HS-5 (cell line): ENCODE measurements at regions not wholly inside any gene's neighbourhood (a gene's known extent, or its start where the extent isn't known, plus 50 kb on each side); places are given as distances from the start of the nearest gene placed in this dataset.
"Not testable (repeated sequence)": the region's sequence is repeated elsewhere in the genome, so short reads cannot be mapped to it uniquely, and the experiment has no call there.

Source experiments
- DNase-seq: peaks from one replicate; pipeline ENCODE4 v3.0.0-alpha.2; 2012; ENCODE audit warnings: low read depth

GRCh38 chr2:212913640-212914306 is 237.6 kb downstream of the IKZF2 start:
- no peak for DNase-seq

GRCh38 chr2:212912445-212913103 is 238.8 kb downstream of the IKZF2 start:
- peak; percentile 63 for DNase-seq

- DNase-seq: no peak
Measured at GRCh38 chr2:212911011-212911410, 240.4 kb downstream of the IKZF2 start.

- DNase-seq: no peak
Measured at GRCh38 chr2:212908682-212909435, 242.6 kb downstream of the IKZF2 start.

GRCh38 chr2:212908031-212908430 is 243.4 kb downstream of the IKZF2 start:
- DNase-seq: no peak

GRCh38 chr2:212906620-212907019 is 244.8 kb downstream of the IKZF2 start:
- DNase-seq: no peak

- DNase-seq: no peak
Measured at GRCh38 chr2:212905640-212906201, 245.7 kb downstream of the IKZF2 start.

- no peak for DNase-seq
Measured at GRCh38 chr2:212904646-212905045, 246.8 kb downstream of the IKZF2 start.

GRCh38 chr2:212903413-212903812 is 248.0 kb downstream of the IKZF2 start:
- DNase-seq: no peak

GRCh38 chr2:212902421-212902820 is 249.0 kb downstream of the IKZF2 start:
- DNase-seq: no peak

GRCh38 chr2:212901604-212902275 is 249.7 kb downstream of the IKZF2 start:
- DNase-seq: no peak

GRCh38 chr2:212900715-212901114 is 250.7 kb downstream of the IKZF2 start:
- DNase-seq: no peak

- no peak for DNase-seq
Measured at GRCh38 chr2:212898011-212898410, 253.4 kb downstream of the IKZF2 start.

GRCh38 chr2:212897296-212897695 is 254.1 kb downstream of the IKZF2 start:
- DNase-seq: no peak

- DNase-seq: no peak
Measured at GRCh38 chr2:212894026-212894425, 257.4 kb downstream of the IKZF2 start.

GRCh38 chr2:212893216-212893615 is 258.2 kb downstream of the IKZF2 start:
- no peak for DNase-seq

GRCh38 chr2:212892193-212892592 is 259.2 kb downstream of the IKZF2 start:
- peak; percentile 34 for DNase-seq

- DNase-seq: no peak
Measured at GRCh38 chr2:212891580-212891979, 259.8 kb downstream of the IKZF2 start.

GRCh38 chr2:212882626-212883025 is 268.8 kb downstream of the IKZF2 start:
- no peak for DNase-seq

- not testable (repeated sequence) for DNase-seq
Measured at GRCh38 chr2:212876556-212876955, 274.9 kb downstream of the IKZF2 start.

- DNase-seq: not testable (repeated sequence)
Measured at GRCh38 chr2:212875950-212876349, 275.5 kb downstream of the IKZF2 start.

- no peak for DNase-seq
Measured at GRCh38 chr2:212873256-212873655, 278.2 kb downstream of the IKZF2 start.
